GM12878 (cell line): ENCODE measurements at regions not wholly inside any gene's neighbourhood (a gene's known extent, or its start where the extent isn't known, plus 50 kb on each side); places are given as distances from the start of the nearest gene placed in this dataset.
A peak's percentile ranks its signal among the peaks of the same experiment; 100 is the strongest.

Source experiments
- ATAC-seq: fragments of 200-7000 bp; cut with Tn5 transposase; 3 replicates; pipeline ENCODE4 v1.9.1; 2020; ENCODE audit warnings: mild to moderate bottlenecking, moderate library complexity
- BruUV-seq: library from RNA; stranded (reverse); fragments of 400-500 nt; replicated peaks from 2 replicates; lab custom pipeline; 2021; lab: Mats Ljungman, UMichigan
- CTCF ChIA-PET: fragments of 300-600 bp; sonication (Branson Sonifier 250); formaldehyde crosslinking; extraction: SDS; loops from one replicate; lab custom pipeline; 2021; ENCODE audit warnings: inconsistent platforms; lab: Yijun Ruan, JAX
- POLR2A ChIA-PET: fragments of 350-600 bp; formaldehyde crosslinking; extraction: SDS; loops from one replicate; lab custom pipeline; 2021; ENCODE audit warnings: inconsistent platforms; lab: Charles Lee
- RAD21 ChIA-PET: fragments of 300-600 bp; sonication (Branson Sonifier 250); formaldehyde crosslinking; loops from one replicate; lab custom pipeline; 2023; ENCODE audit warnings: antibody characterized with exemption; ENCODE audit not compliant: unreplicated experiment; lab: Charles Lee
- SMC1A ChIA-PET: fragments of 300-600 bp; sonication (Branson Sonifier 250); formaldehyde crosslinking; loops from one replicate; lab custom pipeline; 2023; ENCODE audit not compliant: unreplicated experiment, uncharacterized antibody; lab: Charles Lee
- DNase-seq: peaks from one replicate; pipeline ENCODE4 v3.0.0-alpha.2; 2011; ENCODE audit warnings: low read depth, low spot score
- FAIRE-seq: peaks from 3 replicates; lab custom pipeline; 2011; peaks lifted over from hg19 to GRCh38; lab: Jason Lieb, UNC
- H2AFZ ChIP-seq: 2 replicates; pipeline ENCODE4 v1.6.0; 2011; ENCODE audit warnings: low read depth, low read length, control low read depth; ENCODE audit not compliant: control insufficient read depth
- H3K27ac ChIP-seq: 2 replicates; pipeline ENCODE4 v1.5.1; 2011; ENCODE audit warnings: control low read depth; ENCODE audit not compliant: control insufficient read depth, insufficient read depth
- H3K27me3 ChIP-seq, 2 experiments: replicated peaks in 1 of 2; 2 replicates each; pipeline versions ENCODE4 v1.6.0 to v1.6.1; 2011; ENCODE audit warnings: low read length in 1 of 2; ENCODE audit not compliant: control insufficient read depth in 2 of 2, insufficient read depth in 2 of 2
- H3K36me3 ChIP-seq, 2 experiments: 2 replicates each; pipeline ENCODE4 v1.5.1; 2011; ENCODE audit warnings: low read length in 1 of 2; ENCODE audit not compliant: control insufficient read depth in 2 of 2, insufficient read depth in 2 of 2
- H3K4me1 ChIP-seq: 2 replicates; pipeline ENCODE4 v1.6.1; 2011; ENCODE audit warnings: mild to moderate bottlenecking, low read length, moderate library complexity, mixed read lengths; ENCODE audit not compliant: control insufficient read depth, insufficient read depth
- H3K4me2 ChIP-seq: 2 replicates; pipeline ENCODE4 v1.6.0; 2011; ENCODE audit warnings: control low read depth; ENCODE audit not compliant: control insufficient read depth, insufficient read depth
- H3K4me3 ChIP-seq: fragments of 200-600 bp; sonication (generic); 2 replicates; pipeline ENCODE4 v1.5.1; 2016
- H3K79me2 ChIP-seq: 2 replicates; pipeline ENCODE4 v1.6.0; 2011; ENCODE audit warnings: low read length; ENCODE audit not compliant: control insufficient read depth, insufficient read depth
- H3K9ac ChIP-seq: 2 replicates; pipeline ENCODE4 v1.8.0; 2011; ENCODE audit warnings: low read length, control low read depth, mixed read lengths; ENCODE audit not compliant: control insufficient read depth, insufficient read depth
- H3K9me3 ChIP-seq: replicated peaks from 3 replicates; pipeline ENCODE4 v1.5.1; 2011; ENCODE audit warnings: mild to moderate bottlenecking, low read length; ENCODE audit not compliant: control insufficient read depth, insufficient read depth
- H4K20me1 ChIP-seq: 2 replicates; pipeline ENCODE4 v1.6.0; 2011; ENCODE audit not compliant: control insufficient read depth, insufficient read depth
- CBX5 ChIP-seq: sonication (generic); IDR thresholded peaks from 2 replicates; pipeline ENCODE4 v1.6.1; 2016; ENCODE audit warnings: low read depth, moderate library complexity, mild to moderate bottlenecking, inconsistent platforms
- CEBPB ChIP-seq, 2 experiments: fragments of 150-350 bp in 1 of 2; IDR thresholded peaks; 2 replicates each; pipeline ENCODE4 v1.6.1; 2012 to 2014; ENCODE audit warnings: low read depth in 2 of 2, low read length in 2 of 2, borderline replicate concordance in 1 of 2, inconsistent platforms in 1 of 2
- CREM ChIP-seq: IDR thresholded peaks from 2 replicates; pipeline ENCODE4 v1.6.1; 2014; ENCODE audit warnings: antibody characterized with exemption, low read depth
- IKZF1 ChIP-seq: fragments of 450-650 bp; conservative IDR thresholded peaks from 2 replicates; pipeline ENCODE4 v1.6.1; 2017; ENCODE audit warnings: antibody characterized with exemption, mild to moderate bottlenecking
- JUNB ChIP-seq: IDR thresholded peaks from 2 replicates; pipeline ENCODE4 v1.6.1; 2016; ENCODE audit warnings: antibody characterized with exemption, mild to moderate bottlenecking
- NFIC ChIP-seq: IDR thresholded peaks from 2 replicates; pipeline ENCODE4 v1.6.1; 2012; ENCODE audit warnings: low read depth, mild to moderate bottlenecking, inconsistent platforms, low read length, moderate library complexity
- RUNX3 ChIP-seq: IDR thresholded peaks from 2 replicates; pipeline ENCODE4 v1.6.1; 2012; ENCODE audit warnings: low read length, inconsistent platforms
- TARDBP ChIP-seq: IDR thresholded peaks from 2 replicates; pipeline ENCODE4 v1.6.1; 2016; ENCODE audit warnings: borderline replicate concordance
- YY1 ChIP-seq: IDR thresholded peaks from 2 replicates; pipeline ENCODE4 v1.6.1; 2011; ENCODE audit warnings: low read depth, mild to moderate bottlenecking, low read length
- ZBED1 ChIP-seq: IDR thresholded peaks from 2 replicates; pipeline ENCODE4 v1.6.1; 2016; ENCODE audit warnings: borderline replicate concordance
- WGBS: methylation state at CpG from one replicate; pipeline ENCODE4 v1.1.6; 2016; ENCODE audit warnings: low lambda C conversion rate; ENCODE audit not compliant: insufficient replicate concordance, insufficient coverage; ENCODE audit errors: missing lambda C conversion rate; 5-methylcytosine and 5-hydroxymethylcytosine counted together
- in situ Hi-C: fragments of 300-500 bp; cut with MboI; formaldehyde crosslinking; loops from 9 replicates; pipeline ENCODE4 v1.14.3; 2018; ENCODE audit warnings: mixed read lengths
- intact Hi-C: fragments of 100-400 bp; cut with micrococcal nuclease; formaldehyde crosslinking; loops from one replicate; pipeline ENCODE4 v1.14.2; 2022; ENCODE audit not compliant: unreplicated experiment
- TF ChIP-seq, protein P1 (sequence below): fragments of 450-650 bp; IDR thresholded peaks from 2 replicates; pipeline ENCODE4 v1.6.1; 2016; ENCODE audit warnings: mild to moderate bottlenecking
- TF ChIP-seq, protein P2 (sequence below): IDR thresholded peaks from 2 replicates; pipeline ENCODE4 v1.6.1; 2011; ENCODE audit warnings: borderline replicate concordance, low read depth, mild to moderate bottlenecking, moderate library complexity, low read length; ENCODE audit not compliant: insufficient read depth, poor library complexity, severe bottlenecking
- TF ChIP-seq, protein P3 (sequence below): fragments of 450-650 bp; IDR thresholded peaks from 2 replicates; pipeline ENCODE4 v1.6.1; 2017; ENCODE audit warnings: mild to moderate bottlenecking, low read depth, inconsistent platforms; ENCODE audit not compliant: poor library complexity, severe bottlenecking
- TF ChIP-seq, protein P4 (sequence below): fragments of 450-650 bp; IDR thresholded peaks from 2 replicates; pipeline ENCODE4 v1.6.1; 2017; ENCODE audit warnings: mild to moderate bottlenecking
- TF ChIP-seq, protein P5 (sequence below): IDR thresholded peaks from 2 replicates; pipeline ENCODE4 v1.6.1; 2011; ENCODE audit warnings: low read depth, mild to moderate bottlenecking, low read length, moderate library complexity, borderline replicate concordance; ENCODE audit errors: extremely low read depth

DNA sequence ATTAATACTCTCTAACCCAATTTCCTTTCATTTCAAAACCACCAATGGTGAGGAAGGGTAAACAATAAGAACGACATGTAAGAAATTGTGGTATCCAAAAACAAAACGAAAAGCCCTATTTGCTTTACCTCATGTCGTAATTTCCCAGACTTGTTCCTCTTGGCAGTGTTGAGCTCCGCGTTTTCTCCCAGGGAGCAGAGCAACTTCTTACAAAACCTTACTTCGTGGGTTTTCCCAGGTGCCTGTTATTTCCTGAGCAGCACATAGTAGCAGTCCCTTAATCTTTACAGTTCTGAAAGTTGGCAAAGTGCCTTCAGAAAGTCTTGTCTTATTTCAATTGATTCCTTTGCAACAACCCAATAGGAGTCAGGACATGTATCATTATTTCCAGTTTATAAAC lies 207.9 kb upstream of the MARCKS start:
- peak; percentile 9 for ATAC-seq
- TF ChIP-seq YY1 (0 out of 2 replicates have a peak, but pooled peaks have one; percentile 7), CEBPB (IDR thresholded peaks at IDR 0.05; ENCODE audit: borderline replicate concordance in 1 of 2, low read depth in 2 of 2, low read length in 2 of 2) (peak in 1 of 2 experiments; percentile 51; a peak in 1 of 4 replicates), IKZF1 (peak; percentile 57), JUNB (peak; percentile 64), RUNX3 (peak; percentile 86), ZBED1 (0 out of 2 replicates have a peak, but pooled peaks have one; percentile 67), CREM (no peak; the same call in 1 of the 2 replicates), NFIC (peak; percentile 60), TARDBP (0 out of 2 replicates have a peak, but pooled peaks have one; percentile 23), CBX5 (0 out of 2 replicates have a peak, but pooled peaks have one; percentile 5)
- TF ChIP-seq, protein P1, sequence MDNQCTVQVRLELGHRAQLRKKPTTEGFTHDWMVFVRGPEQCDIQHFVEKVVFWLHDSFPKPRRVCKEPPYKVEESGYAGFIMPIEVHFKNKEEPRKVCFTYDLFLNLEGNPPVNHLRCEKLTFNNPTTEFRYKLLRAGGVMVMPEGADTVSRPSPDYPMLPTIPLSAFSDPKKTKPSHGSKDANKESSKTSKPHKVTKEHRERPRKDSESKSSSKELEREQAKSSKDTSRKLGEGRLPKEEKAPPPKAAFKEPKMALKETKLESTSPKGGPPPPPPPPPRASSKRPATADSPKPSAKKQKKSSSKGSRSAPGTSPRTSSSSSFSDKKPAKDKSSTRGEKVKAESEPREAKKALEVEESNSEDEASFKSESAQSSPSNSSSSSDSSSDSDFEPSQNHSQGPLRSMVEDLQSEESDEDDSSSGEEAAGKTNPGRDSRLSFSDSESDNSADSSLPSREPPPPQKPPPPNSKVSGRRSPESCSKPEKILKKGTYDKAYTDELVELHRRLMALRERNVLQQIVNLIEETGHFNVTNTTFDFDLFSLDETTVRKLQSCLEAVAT, result peak; percentile 48
- TF ChIP-seq, protein P2, sequence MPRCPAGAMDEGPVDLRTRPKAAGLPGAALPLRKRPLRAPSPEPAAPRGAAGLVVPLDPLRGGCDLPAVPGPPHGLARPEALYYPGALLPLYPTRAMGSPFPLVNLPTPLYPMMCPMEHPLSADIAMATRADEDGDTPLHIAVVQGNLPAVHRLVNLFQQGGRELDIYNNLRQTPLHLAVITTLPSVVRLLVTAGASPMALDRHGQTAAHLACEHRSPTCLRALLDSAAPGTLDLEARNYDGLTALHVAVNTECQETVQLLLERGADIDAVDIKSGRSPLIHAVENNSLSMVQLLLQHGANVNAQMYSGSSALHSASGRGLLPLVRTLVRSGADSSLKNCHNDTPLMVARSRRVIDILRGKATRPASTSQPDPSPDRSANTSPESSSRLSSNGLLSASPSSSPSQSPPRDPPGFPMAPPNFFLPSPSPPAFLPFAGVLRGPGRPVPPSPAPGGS, result peak; percentile 90
- TF ChIP-seq, protein P3, sequence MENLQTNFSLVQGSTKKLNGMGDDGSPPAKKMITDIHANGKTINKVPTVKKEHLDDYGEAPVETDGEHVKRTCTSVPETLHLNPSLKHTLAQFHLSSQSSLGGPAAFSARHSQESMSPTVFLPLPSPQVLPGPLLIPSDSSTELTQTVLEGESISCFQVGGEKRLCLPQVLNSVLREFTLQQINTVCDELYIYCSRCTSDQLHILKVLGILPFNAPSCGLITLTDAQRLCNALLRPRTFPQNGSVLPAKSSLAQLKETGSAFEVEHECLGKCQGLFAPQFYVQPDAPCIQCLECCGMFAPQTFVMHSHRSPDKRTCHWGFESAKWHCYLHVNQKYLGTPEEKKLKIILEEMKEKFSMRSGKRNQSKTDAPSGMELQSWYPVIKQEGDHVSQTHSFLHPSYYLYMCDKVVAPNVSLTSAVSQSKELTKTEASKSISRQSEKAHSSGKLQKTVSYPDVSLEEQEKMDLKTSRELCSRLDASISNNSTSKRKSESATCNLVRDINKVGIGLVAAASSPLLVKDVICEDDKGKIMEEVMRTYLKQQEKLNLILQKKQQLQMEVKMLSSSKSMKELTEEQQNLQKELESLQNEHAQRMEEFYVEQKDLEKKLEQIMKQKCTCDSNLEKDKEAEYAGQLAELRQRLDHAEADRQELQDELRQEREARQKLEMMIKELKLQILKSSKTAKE, result peak; percentile 45
- TF ChIP-seq, protein P4, sequence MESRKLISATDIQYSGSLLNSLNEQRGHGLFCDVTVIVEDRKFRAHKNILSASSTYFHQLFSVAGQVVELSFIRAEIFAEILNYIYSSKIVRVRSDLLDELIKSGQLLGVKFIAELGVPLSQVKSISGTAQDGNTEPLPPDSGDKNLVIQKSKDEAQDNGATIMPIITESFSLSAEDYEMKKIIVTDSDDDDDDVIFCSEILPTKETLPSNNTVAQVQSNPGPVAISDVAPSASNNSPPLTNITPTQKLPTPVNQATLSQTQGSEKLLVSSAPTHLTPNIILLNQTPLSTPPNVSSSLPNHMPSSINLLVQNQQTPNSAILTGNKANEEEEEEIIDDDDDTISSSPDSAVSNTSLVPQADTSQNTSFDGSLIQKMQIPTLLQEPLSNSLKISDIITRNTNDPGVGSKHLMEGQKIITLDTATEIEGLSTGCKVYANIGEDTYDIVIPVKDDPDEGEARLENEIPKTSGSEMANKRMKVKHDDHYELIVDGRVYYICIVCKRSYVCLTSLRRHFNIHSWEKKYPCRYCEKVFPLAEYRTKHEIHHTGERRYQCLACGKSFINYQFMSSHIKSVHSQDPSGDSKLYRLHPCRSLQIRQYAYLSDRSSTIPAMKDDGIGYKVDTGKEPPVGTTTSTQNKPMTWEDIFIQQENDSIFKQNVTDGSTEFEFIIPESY, result no peak
- TF ChIP-seq, protein P5, sequence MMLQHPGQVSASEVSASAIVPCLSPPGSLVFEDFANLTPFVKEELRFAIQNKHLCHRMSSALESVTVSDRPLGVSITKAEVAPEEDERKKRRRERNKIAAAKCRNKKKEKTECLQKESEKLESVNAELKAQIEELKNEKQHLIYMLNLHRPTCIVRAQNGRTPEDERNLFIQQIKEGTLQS, result no peak

More for the DNA sequence above, 207.9 kb upstream of the MARCKS start:
- peak overlapping the region; percentile 86 for H3K27ac ChIP-seq
- peak overlapping the region; percentile 70 for H3K4me2 ChIP-seq
- WGBS, result under 1% methylated on average over 6 of the region's 6 CpGs
- ChIA-PET RAD21 (interaction anchor here (1.0 to 10.5 kb wide), 9 partner anchors 12 to 342 kb away, joined by 3 to 395 read pairs (median 9); no protein-coding TSS in a partner anchor), CTCF (interaction anchor here (1.0 to 9.3 kb wide), 3 partner anchors 11 to 343 kb away, joined by 3 to 146 read pairs (median 8); no protein-coding TSS in a partner anchor), SMC1A (interaction anchor here (0.8 to 10.5 kb wide), 8 partner anchors 15 to 222 kb away, joined by 3 to 489 read pairs (median 4); no protein-coding TSS in a partner anchor), POLR2A (interaction anchor here (0.6 to 9.3 kb wide), 5 partner anchors 10 to 206 kb away, joined by 3 to 304 read pairs (median 6); no protein-coding TSS in a partner anchor)
- peak; percentile 44 for FAIRE-seq
- BruUV-seq, result no TSS peak
- no peaks in the 10 kb centered on the region for H4K20me1 ChIP-seq
- H3K79me2 ChIP-seq, result peaks cover 9% of the 10 kb centered on the region
- peak overlapping the region; percentile 58 for H3K9ac ChIP-seq
- H3K4me1 ChIP-seq, result peaks cover 65% of the 10 kb centered on the region
- H3K36me3 ChIP-seq, result no peaks in the 10 kb centered on the region
- H3K9me3 ChIP-seq, result no peaks in the 10 kb centered on the region; the same call in 2 of the 3 replicates
- no peak for DNase-seq
- peak overlapping the region; percentile 29 for H2AFZ ChIP-seq
- no peaks in the 10 kb centered on the region for H3K27me3 ChIP-seq
- in situ Hi-C loops, result loop anchor here (25.0 kb wide), 2 partner anchors 1812 to 1912 kb away; no protein-coding TSS in a partner anchor
- H3K4me3 ChIP-seq, result peak overlapping the region; percentile 56
- intact Hi-C loops, result loop anchor here (5.0 to 10.0 kb wide), 3 partner anchors 108 to 316 kb away; no protein-coding TSS in a partner anchor
